SU-DHL-6 (cell line): ENCODE measurements at regions not wholly inside any gene's neighbourhood (a gene's known extent, or its start where the extent isn't known, plus 50 kb on each side); places are given as distances from the start of the nearest gene placed in this dataset.

ENCODE experiments used
- H2AFZ ChIP-seq: fragments of 200-600 bp; sonication (generic); 2 replicates; pipeline ENCODE4 v1.6.1; 2014; ENCODE audit warnings: low read depth, mild to moderate bottlenecking, moderate library complexity, mixed read lengths, antibody characterized with exemption, low read length; ENCODE audit not compliant: severe bottlenecking
- H3F3A ChIP-seq: fragments of 200-600 bp; shearing (Covaris generic); 2 replicates; pipeline ENCODE4 v1.6.0; 2016; ENCODE audit warnings: antibody characterized with exemption, mild to moderate bottlenecking; ENCODE audit not compliant: insufficient read depth
- H3K27ac ChIP-seq: fragments of 200-600 bp; sonication (generic); 2 replicates; pipeline ENCODE4 v1.5.1; 2016; ENCODE audit warnings: low read depth, mild to moderate bottlenecking, low read length, moderate library complexity, mixed read lengths
- H3K27me3 ChIP-seq: fragments of 200-600 bp; sonication (generic), shearing (Covaris generic); 2 replicates; pipeline ENCODE4 v1.6.0; 2014; ENCODE audit warnings: mild to moderate bottlenecking, low read length
- H3K36me3 ChIP-seq: fragments of 200-600 bp; sonication (generic); 2 replicates; pipeline ENCODE4 v1.6.1; 2014; ENCODE audit warnings: mild to moderate bottlenecking, low read length, mixed read lengths
- H3K4me2 ChIP-seq: fragments of 300-600, 200-600 bp; shearing (Covaris generic), sonication (generic); 2 replicates; pipeline ENCODE4 v1.6.0; 2014; ENCODE audit warnings: low read length, low read depth, mild to moderate bottlenecking; ENCODE audit not compliant: poor library complexity, severe bottlenecking
- H3K4me3 ChIP-seq: fragments of 200-600 bp; sonication (generic); 2 replicates; pipeline ENCODE4 v1.5.1; 2014; ENCODE audit warnings: antibody characterized with exemption, low read length, mild to moderate bottlenecking, mixed read lengths; ENCODE audit not compliant: insufficient read depth, poor library complexity, severe bottlenecking
- H3K79me2 ChIP-seq: fragments of 200-600 bp; sonication (generic); 2 replicates; pipeline ENCODE4 v1.6.1; 2014; ENCODE audit warnings: mild to moderate bottlenecking, low read length, moderate library complexity; ENCODE audit not compliant: insufficient read depth
- H3K9ac ChIP-seq: fragments of 200-600 bp; sonication (generic); 2 replicates; pipeline ENCODE4 v1.7.0; 2014; ENCODE audit warnings: mild to moderate bottlenecking, low read length
- H3K9me2 ChIP-seq: fragments of 200-600 bp; sonication (generic); replicated peaks from 2 replicates; pipeline ENCODE4 v1.6.1; 2014; ENCODE audit warnings: low read length; ENCODE audit not compliant: insufficient read depth
- H3K9me3 ChIP-seq: fragments of 200-600 bp; sonication (generic); 2 replicates; pipeline ENCODE4 v1.6.1; 2014; ENCODE audit warnings: low read length, mixed read lengths; ENCODE audit not compliant: insufficient read depth
- H4K20me1 ChIP-seq: fragments of 200-600 bp; sonication (generic); 2 replicates; pipeline ENCODE4 v1.6.1; 2014; ENCODE audit warnings: low read depth, mild to moderate bottlenecking, antibody characterized with exemption, low read length, moderate library complexity, mixed read lengths
- CTCF ChIP-seq: fragments of 200-600 bp; sonication (generic); IDR thresholded peaks from one replicate; pipeline ENCODE4 v1.5.1; 2017; ENCODE audit warnings: antibody characterized with exemption, mild to moderate bottlenecking, low read length, moderate library complexity; ENCODE audit not compliant: insufficient read depth, poor library complexity, severe bottlenecking
- EZH2phosphoT487 ChIP-seq: fragments of 200-600 bp; sonication (generic), shearing (Covaris generic); conservative IDR thresholded peaks from 2 replicates; pipeline ENCODE4 v1.6.1; 2018; ENCODE audit warnings: mild to moderate bottlenecking, antibody characterized with exemption, low read length, moderate library complexity, mixed read lengths

- H3F3A ChIP-seq, result no peaks in the 10 kb centered on the region
- no peaks in the 10 kb centered on the region for H3K79me2 ChIP-seq
- H3K36me3 ChIP-seq, result no peaks in the 10 kb centered on the region
- no peak overlapping the region for H3K27ac ChIP-seq
- H3K9me2 ChIP-seq, result no peaks in the 10 kb centered on the region
- no peak for TF ChIP-seq EZH2phosphoT487
- no peak for TF ChIP-seq CTCF
- no peak overlapping the region for H2AFZ ChIP-seq
- H3K9ac ChIP-seq, result no peak overlapping the region
- H3K9me3 ChIP-seq, result no peaks in the 10 kb centered on the region
- H3K4me3 ChIP-seq, result no peak overlapping the region
- H4K20me1 ChIP-seq, result no peaks in the 10 kb centered on the region
- H3K27me3 ChIP-seq, result no peaks in the 10 kb centered on the region
- no peak overlapping the region for H3K4me2 ChIP-seq
Measured at GRCh38 chr5:98586581-98586980, 186.9 kb upstream of the RGMB start.

GRCh38 chr5:98587166-98587565 lies 186.3 kb upstream of the RGMB start:
- H2AFZ ChIP-seq, result no peak overlapping the region
- no peaks in the 10 kb centered on the region for H4K20me1 ChIP-seq
- H3K27me3 ChIP-seq, result no peaks in the 10 kb centered on the region
- no peak overlapping the region for H3K4me2 ChIP-seq
- TF ChIP-seq CTCF, result no peak
- no peaks in the 10 kb centered on the region for H3K9me2 ChIP-seq
- no peaks in the 10 kb centered on the region for H3K36me3 ChIP-seq
- no peak overlapping the region for H3K27ac ChIP-seq
- H3F3A ChIP-seq, result no peaks in the 10 kb centered on the region
- no peaks in the 10 kb centered on the region for H3K9me3 ChIP-seq
- no peak overlapping the region for H3K9ac ChIP-seq
- no peaks in the 10 kb centered on the region for H3K79me2 ChIP-seq
- no peak overlapping the region for H3K4me3 ChIP-seq

- Histone ChIP-seq H3K4me3 (no peak overlapping the region), H3K9me3 (no peaks in the 10 kb centered on the region), H3K27me3 (no peaks in the 10 kb centered on the region), H3K4me2 (no peak overlapping the region), H3F3A (no peaks in the 10 kb centered on the region), H3K36me3 (no peaks in the 10 kb centered on the region), H3K27ac (no peak overlapping the region), H3K79me2 (no peaks in the 10 kb centered on the region), H3K9me2 (no peaks in the 10 kb centered on the region), H4K20me1 (no peaks in the 10 kb centered on the region), H2AFZ (no peak overlapping the region), H3K9ac (no peak overlapping the region)
- TF ChIP-seq EZH2phosphoT487 (no peak), CTCF (no peak)
Measured at GRCh38 chr5:98588215-98588614, 185.2 kb upstream of the RGMB start.

GRCh38 chr5:98593418-98593817 lies 180.0 kb upstream of the RGMB start:
- H3K27ac ChIP-seq, result no peak overlapping the region
- TF ChIP-seq EZH2phosphoT487 (no peak), CTCF (no peak)

More at GRCh38 chr5:98593418-98593817, 180.0 kb upstream of the RGMB start:
- Histone ChIP-seq H3K79me2 (no peaks in the 10 kb centered on the region), H3F3A (no peaks in the 10 kb centered on the region), H4K20me1 (no peaks in the 10 kb centered on the region), H2AFZ (no peak overlapping the region), H3K4me2 (no peak overlapping the region), H3K9me3 (no peaks in the 10 kb centered on the region), H3K27me3 (no peaks in the 10 kb centered on the region), H3K36me3 (no peaks in the 10 kb centered on the region), H3K9ac (no peak overlapping the region), H3K9me2 (no peaks in the 10 kb centered on the region), H3K4me3 (no peak overlapping the region)
